Esophagus squamous epithelium (tissue), 4 donors: ENCODE measurements at regions not wholly inside any gene's neighbourhood (a gene's known extent, or its start where the extent isn't known, plus 50 kb on each side); places are given as distances from the start of the nearest gene placed in this dataset.

Experiments used
- CTCF ChIP-seq, 6 experiments: fragments of 450-650 bp in 4 of 6; fragments of 200-600 bp in 2 of 6; sonication (generic) in 2 of 6; IDR thresholded peaks; one replicate each; pipeline ENCODE4 v1.5.1; 2016 to 2019; ENCODE audit warnings: antibody characterized with exemption in 6 of 6, mild to moderate bottlenecking in 4 of 6, moderate library complexity in 4 of 6
- POLR2A ChIP-seq, 4 donors: fragments of 450-650 bp; IDR thresholded peaks; one replicate each; pipeline ENCODE4 v1.6.1; 2017; ENCODE audit warnings: antibody characterized with exemption in 4 of 4, mild to moderate bottlenecking in 4 of 4, moderate library complexity in 3 of 4

- no peak for TF ChIP-seq CTCF (IDR thresholded peaks at IDR 0.05)
- no peak for TF ChIP-seq POLR2A (IDR thresholded peaks at IDR 0.05)
Observed at GRCh38 chr3:86739244-86739643, 251.7 kb downstream of the VGLL3 start.
